ENCODE measurements at regions not wholly inside any gene's neighbourhood (a gene's known extent, or its start where the extent isn't known, plus 50 kb on each side); places are given as distances from the start of the nearest gene placed in this dataset.

- H3K36me3 ChIP-seq (ENCODE audit: control insufficient read depth in 2 of 4, insufficient read depth in 4 of 4, low read length in 3 of 4) = peaks cover 0 to 4% (median 0%) of the 10 kb centered on the region in 4 experiments; a peak in 1 of 8 replicates
- no peak overlapping the region for H2BK5ac ChIP-seq (ENCODE audit: low read depth, low read length)
- no peak overlapping the region for H2BK15ac ChIP-seq (ENCODE audit: low read length)
- no peaks in the 10 kb centered on the region for H3K27me3 ChIP-seq (replicated peaks in 1 of 4; ENCODE audit: control insufficient read depth in 3 of 4, extremely low read depth in 1 of 4, insufficient read depth in 3 of 4, low read length in 3 of 4)
- peaks cover 6 to 14% of the 10 kb centered on the region in 2 experiments; a peak in 2 of 4 replicates for H3K9me3 ChIP-seq (ENCODE audit: insufficient read depth in 2 of 2, low read depth in 1 of 2, low read length in 1 of 2)
- no peak overlapping the region for H2BK20ac ChIP-seq (ENCODE audit: low read length)
- H2BK120ac ChIP-seq (replicated peaks; ENCODE audit: low read depth, low read length) = no peak overlapping the region
- no peak overlapping the region for H4K8ac ChIP-seq (ENCODE audit: extremely low read depth, insufficient read depth, low read length)
- no peak overlapping the region for H3K14ac ChIP-seq (ENCODE audit: insufficient read length)
- H3K9ac ChIP-seq (replicated peaks in 1 of 4; ENCODE audit: extremely low read depth in 1 of 4, low read depth in 3 of 4, low read length in 3 of 4) = no peak overlapping the region
- no peak overlapping the region for H3K27ac ChIP-seq (ENCODE audit: low read depth, low read length)
- no peak overlapping the region for H3K23ac ChIP-seq (ENCODE audit: insufficient read length)
- H3K79me2 ChIP-seq (ENCODE audit: control insufficient read depth in 1 of 2, insufficient read depth in 2 of 2, low read length in 2 of 2) = peaks cover 0 to 3% of the 10 kb centered on the region in 2 experiments; a peak in 1 of 4 replicates
- H2AK5ac ChIP-seq (ENCODE audit: low read depth, low read length) = no peak overlapping the region
- ChIA-PET CTCF (ENCODE audit: partially characterized antibody) (interaction anchor here (0.6 kb wide), 1 partner anchor 290 kb away, joined by 3 read pairs; no protein-coding TSS in a partner anchor), POLR2A (ENCODE audit: partially characterized antibody) (interaction anchor here (0.7 kb wide), 1 partner anchor 8 kb away, joined by 3 read pairs; no protein-coding TSS in a partner anchor)
- peaks cover 0 to 11% of the 10 kb centered on the region in 2 experiments for H4K20me1 ChIP-seq (replicated peaks in 1 of 2; ENCODE audit: control insufficient read depth in 1 of 2, insufficient read depth in 2 of 2, low read length in 2 of 2)
- no peaks in the 10 kb centered on the region for H3K79me1 ChIP-seq (ENCODE audit: low read depth, low read length)
- TF ChIP-seq GTF2F1 (IDR thresholded peaks at IDR 0.05; ENCODE audit: borderline replicate concordance, low read depth, low read length) = no peak
- no peak for TF ChIP-seq CBX5 (IDR thresholded peaks at IDR 0.05; ENCODE audit: low read depth, low read length)
- TF ChIP-seq SAP30 (IDR thresholded peaks at IDR 0.05; ENCODE audit: insufficient read depth, insufficient replicate concordance, low read length) = no peak
- no peak for TF ChIP-seq BCL11A (IDR thresholded peaks at IDR 0.05; ENCODE audit: low read depth in 2 of 2, low read length in 2 of 2)
- TF ChIP-seq RNF2 (IDR thresholded peaks at IDR 0.05; ENCODE audit: borderline replicate concordance, low read depth, low read length, missing control alignments, poor library complexity, severe bottlenecking) = no peak
- WGBS, 2 experiments (ENCODE audit: extremely low coverage in 1 of 2, insufficient coverage in 1 of 2, insufficient read length in 1 of 2, insufficient replicate concordance in 2 of 2, low coverage in 1 of 2, low lambda C conversion rate in 2 of 2, missing lambda C conversion rate in 1 of 2) = 94% methylated on average over 4 of the region's 5 CpGs; no CpG with 5 or more reads in 1 of the 2 experiments
- no peak for FAIRE-seq
- no peak overlapping the region for H3K4me3 ChIP-seq (ENCODE audit: extremely low read depth in 1 of 4, insufficient read depth in 2 of 4, low read depth in 3 of 4, low read length in 4 of 4)
- H3K18ac ChIP-seq (ENCODE audit: extremely low read depth, low read length) = no peak overlapping the region
- H4K91ac ChIP-seq (replicated peaks; ENCODE audit: insufficient read length, low read length) = no peak overlapping the region
- H2AFZ ChIP-seq (ENCODE audit: low read length) = no peak overlapping the region
- peaks cover 8% of the 10 kb centered on the region; the same call in 1 of the 2 replicates for H3K23me2 ChIP-seq (ENCODE audit: low read depth, low read length)
- H3K4me2 ChIP-seq (ENCODE audit: insufficient read depth in 1 of 2, low read depth in 2 of 2, low read length in 2 of 2) = no peak overlapping the region
- no peak overlapping the region for H2BK12ac ChIP-seq (ENCODE audit: low read depth, low read length)
- no peak overlapping the region for H3K4ac ChIP-seq (replicated peaks; ENCODE audit: insufficient read length, low read depth, low read length)
- no peak overlapping the region for H3K56ac ChIP-seq (replicated peaks; ENCODE audit: insufficient read length, low read depth, low read length)
- no peaks in the 10 kb centered on the region; a peak in 1 of 7 replicates for H3K4me1 ChIP-seq (replicated peaks in 1 of 4; ENCODE audit: control insufficient read depth in 3 of 4, insufficient read depth in 4 of 4, low read length in 3 of 4)
- DNase-seq (ENCODE audit: low read depth in 1 of 2, low spot score in 2 of 2) = no peak
- no peak overlapping the region for H4K5ac ChIP-seq (ENCODE audit: insufficient read length, low read depth, low read length)
Observed at GRCh38 chr2:3135676-3136075, 241.9 kb downstream of the EIPR1 start.

All from H1 (cell line).